M059J (cell line): ENCODE measurements at regions not wholly inside any gene's neighbourhood (a gene's known extent, or its start where the extent isn't known, plus 50 kb on each side); places are given as distances from the start of the nearest gene placed in this dataset.
A peak's percentile ranks its signal among the peaks of the same experiment; 100 is the strongest.

Experiments
- DNase-seq: peaks from one replicate; pipeline ENCODE4 v3.0.0-alpha.2; 2012; ENCODE audit warnings: low read depth

DNA sequence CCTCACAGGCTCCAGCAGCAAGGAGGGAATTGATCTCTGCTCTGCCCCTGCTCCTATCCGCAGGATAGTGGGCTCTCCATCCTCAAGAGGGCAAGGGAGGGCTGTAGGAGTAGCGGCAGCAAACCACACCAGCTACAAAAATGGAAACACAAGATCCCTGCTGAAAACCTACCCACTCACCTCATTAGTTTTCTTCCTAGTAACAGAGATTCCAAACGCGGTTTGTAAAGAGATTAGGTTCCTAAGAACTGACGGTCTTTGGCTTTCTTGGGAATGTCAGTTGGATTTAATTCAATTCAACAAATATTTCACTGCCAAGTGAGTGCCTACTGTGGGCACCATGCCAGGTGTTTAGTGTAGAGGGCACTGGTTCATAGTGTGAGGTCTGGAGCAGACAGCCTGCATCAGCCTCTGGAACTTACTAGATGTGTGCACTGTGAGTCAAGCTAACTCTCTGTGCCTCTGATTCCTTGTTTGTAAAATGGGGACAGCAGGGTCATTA lies 84.7 kb downstream of the MRPL46 start:
- peak; percentile 73 for DNase-seq

DNA sequence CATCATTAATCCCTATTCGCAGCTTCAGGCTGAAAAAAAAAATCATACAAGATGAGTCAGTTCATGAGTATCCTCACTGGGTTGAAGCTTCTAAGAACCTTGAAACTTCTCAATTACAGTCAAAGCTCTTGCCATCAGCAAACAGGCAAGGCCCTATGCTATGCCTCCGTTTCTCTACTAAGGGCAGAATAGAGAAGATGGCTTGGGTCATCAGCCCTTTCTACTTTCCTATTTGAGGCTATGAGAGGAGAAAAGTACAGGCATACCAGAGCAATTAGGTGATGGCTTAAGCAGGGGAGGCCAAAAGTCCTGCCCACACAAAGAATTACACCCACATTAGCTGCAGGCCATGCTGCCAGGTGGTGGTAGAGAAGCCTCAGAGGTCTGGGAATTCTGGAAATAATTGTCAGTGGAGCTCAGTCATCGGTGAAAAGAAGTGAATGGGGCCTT lies 89.0 kb downstream of the MRPL46 start:
- peak; percentile 43 for DNase-seq

DNA sequence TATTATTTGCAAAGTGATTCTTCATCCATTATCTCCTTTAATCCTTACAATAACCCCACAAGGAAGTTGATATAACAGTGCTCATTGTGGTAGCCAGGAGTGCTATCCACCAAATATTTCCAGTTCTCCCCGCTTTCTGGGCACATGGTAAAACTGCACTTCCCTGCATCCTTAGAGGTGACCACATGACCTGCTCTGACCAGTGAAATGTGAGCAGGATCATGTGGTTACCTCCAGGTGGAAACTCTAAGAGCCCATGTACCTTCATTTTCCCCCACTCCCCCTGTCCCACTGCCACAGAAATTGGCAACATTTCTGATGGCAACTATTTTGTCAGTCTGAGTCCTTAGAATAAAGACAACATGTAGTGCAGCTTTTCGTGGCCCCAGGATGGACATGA lies 89.7 kb downstream of the MRPL46 start:
- DNase-seq: no peak

DNA sequence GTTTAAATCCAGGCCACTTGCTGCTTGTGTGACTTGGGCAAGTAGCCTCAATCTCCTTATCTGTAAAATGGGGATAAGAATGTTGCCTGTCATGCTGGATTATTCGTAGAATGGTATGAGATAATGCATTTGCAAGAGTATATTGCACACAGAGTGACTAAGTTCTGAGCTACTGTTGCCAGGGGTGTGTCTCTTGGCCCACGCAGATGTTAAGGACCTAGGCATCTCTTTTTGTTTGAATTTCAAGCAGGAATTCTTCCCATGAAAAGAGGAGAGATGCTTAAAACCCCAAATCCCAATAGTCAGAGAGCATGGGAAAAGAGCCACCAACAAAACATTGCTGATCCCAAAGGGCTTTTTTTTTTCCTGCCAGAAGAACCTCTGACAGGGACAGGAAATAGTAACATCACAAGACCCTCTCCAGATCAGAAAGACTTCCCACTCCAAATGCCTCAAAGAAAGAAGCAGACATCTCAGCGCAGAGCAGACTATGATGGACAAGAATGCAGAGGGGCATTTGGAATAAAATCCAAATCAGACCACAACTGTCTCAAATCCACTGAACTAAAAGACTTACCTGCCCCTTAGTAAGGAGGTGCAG lies 90.5 kb downstream of the MRPL46 start:
- DNase-seq: no peak

DNA sequence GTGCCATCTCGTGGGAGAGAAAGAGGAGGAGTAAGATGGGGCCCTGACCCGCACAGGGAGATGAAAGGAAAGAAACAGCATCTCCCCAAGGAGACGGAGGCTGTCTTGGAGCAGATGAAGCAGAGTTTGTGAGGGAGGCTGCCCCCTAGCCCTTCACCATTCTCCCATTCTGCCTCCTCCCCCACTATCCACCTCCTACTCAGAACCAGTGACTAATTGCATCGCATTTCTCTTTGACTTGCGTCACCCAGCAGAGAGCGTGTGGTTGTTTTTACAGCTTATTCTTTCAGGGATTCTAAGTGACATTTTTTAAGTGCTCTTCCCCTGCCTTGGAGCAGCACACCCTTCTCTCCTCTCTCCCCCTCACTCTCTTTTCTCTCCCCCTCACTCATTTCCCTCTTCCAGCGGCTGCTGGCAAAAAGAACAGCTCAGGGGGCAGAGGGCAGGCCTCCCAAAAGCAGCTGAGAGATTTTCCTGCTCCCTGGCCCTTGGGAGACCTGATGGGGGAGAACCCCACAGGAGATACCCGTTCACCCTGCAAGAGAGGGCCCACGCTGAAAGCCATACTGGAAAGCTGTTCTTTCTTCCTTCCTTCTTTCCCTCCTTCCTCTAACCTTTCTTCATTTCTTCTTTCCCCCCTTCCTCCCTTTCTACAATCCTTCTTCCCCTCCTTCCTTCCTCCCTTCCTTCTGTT lies 91.8 kb downstream of the MRPL46 start:
- DNase-seq: peak; percentile 63

DNA sequence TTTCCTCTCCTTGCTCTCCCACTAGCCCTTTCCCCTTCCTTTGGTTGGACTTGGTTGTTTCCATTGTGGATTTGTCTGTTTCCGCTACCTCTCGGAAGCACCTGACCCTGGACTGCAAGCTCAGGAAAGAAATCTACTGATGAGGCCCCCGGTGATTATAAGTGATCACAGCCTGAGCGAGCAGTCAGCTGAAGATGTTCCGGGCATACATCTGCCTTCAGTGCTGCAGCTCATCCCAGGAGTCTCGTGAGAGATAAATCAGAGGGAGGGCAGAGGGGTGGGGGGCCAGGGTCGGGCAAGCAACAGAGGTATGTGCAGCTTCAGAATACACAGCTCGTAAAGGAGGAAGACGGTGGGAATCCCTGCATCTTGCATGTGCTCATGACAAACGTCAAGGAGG lies 102.1 kb downstream of the MRPL46 start:
- DNase-seq: no peak

DNA sequence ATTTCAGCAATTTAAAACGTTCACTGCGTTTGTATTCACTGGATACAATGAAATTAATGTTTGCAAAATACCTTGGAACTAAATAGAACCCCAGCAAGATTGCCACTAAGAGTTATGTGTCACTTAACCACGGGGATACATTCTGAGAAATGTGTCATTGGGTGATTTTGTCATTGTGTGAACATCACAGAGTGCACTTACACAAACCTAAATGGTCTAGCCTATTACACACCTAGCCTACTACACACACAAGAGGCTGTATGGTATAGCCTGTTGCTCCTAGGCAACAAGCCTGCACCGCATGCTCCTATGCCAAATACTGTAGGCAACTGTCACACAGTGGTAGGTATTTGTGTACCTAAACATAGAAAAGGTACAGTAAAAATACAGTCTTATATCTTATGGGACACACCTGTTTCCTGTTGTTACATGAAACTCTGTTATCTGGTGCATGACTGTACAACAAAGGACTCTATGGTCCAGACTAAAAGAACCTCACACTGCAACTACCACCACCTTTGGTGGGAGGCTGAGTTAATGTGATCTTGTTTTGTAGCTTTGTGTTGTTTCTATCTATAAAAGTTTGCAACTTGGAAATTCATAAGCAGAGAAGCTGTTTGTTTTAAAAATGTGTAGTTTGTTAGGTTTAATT lies 92.2 kb upstream of the NTRK3 start:
- no peak for DNase-seq

DNA sequence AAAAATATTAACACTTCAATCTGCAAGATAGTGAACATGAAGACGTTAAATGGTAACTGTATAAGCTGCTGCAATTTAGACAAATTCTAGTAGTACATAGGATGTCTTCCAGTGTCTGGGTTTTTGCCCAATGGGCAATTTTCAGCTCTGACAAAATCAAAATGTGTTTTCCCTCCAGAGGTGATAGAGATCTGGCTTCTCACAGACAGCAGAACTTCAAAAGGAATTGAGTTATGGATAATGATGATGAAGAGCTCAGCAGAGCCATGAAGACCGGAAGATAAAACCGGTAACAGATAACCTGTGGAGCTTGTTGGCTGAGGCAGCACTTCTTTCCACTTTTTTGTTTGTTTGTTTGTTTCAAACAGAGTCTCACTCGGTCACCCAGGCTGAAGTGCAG lies 89.4 kb upstream of the NTRK3 start:
- no peak for DNase-seq

DNA sequence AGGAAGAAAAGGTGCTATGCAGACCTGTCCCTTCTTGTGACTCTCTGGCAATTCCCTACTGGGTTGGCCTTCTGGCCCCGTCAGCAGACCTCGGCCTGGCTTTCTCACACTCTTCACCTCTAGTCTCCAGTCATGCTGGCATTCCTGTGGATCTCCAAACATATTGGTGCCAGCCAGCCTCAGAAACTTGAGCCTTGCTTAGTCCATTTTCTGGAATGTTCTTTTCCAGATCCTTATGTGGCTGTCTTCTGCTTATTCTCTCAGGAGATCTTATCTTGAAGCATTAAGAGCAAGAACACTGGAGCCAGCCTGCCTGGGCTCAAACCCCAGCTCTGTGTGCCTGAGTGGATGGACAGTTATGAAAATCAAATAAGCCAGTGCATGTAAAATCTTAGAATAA lies 88.2 kb upstream of the NTRK3 start:
- no peak for DNase-seq

DNA sequence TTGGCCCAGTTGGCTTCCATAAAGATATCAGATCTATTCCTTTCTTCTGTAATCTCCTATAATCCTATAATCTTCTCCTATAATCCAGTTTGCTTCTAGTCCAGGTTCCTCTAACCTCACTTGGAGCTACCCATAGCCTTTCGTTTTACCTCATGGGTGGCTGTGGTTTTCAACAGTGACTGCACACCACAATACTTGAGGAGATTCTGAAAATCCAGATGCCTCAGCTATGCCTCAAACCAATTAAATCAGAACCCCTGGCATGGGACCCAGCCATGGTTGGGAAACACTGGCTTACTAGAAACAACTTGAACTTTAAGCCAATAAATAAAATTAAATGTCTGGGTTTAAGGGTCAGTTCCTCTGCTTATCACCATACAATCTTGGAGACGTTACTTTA lies 86.1 kb upstream of the NTRK3 start:
- peak; percentile 36 for DNase-seq

DNA sequence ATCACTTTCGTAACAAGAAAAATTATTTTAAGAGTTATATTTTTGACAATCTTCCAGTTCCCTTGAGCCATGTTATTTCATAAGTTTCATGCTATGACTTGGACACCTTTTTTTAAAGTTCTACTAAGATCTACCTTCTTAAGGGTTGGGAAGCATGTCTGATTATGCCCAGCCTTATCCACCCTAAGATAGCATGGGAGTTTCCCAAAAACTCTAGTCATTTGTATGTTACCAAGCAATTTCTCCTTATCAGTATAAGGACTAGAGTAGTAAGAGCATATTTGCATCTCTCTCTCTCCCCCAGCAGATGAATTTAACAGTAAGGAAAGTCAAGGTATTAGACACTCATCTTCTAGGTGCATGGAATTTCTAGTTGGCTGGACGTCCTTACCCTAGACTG lies 85.1 kb upstream of the NTRK3 start:
- no peak for DNase-seq

DNA sequence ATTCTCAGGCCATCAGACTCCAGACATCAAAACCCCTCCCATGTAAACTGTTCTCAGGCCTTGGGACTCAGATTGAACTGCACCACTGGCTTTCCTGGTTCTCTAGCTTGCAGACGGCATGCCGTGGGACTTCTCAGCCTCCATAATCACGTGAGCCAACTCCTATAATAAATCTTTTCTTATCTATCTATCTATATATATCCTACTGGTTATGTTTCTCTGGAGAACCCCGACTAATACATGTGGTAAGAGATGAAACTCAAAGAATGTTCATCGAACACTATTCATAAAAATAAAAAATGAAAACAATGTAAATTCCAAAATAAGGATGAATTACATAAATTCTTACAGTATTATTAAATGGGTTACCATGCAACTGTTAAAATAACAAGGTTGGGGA lies 84.5 kb upstream of the NTRK3 start:
- no peak for DNase-seq

DNA sequence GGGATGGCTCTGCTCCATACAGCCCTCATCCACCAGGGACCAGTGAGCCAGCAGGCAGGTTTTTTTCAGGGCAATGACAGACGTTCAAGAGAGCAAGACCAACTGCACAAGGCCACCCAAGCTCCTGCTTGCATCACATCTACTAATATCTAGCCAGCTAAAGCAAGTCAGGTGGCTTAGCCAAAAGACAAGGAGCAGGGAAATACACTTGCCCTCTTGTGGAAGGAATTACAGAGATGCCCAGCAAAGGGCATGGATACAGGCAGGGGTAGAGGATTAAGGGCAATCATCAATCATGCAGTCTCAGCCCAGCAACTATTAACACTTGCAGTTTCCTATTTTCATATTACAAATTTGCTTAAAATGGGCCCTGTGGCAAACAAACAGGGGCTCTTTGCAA lies 81.5 kb upstream of the NTRK3 start:
- DNase-seq: peak; percentile 6

DNA sequence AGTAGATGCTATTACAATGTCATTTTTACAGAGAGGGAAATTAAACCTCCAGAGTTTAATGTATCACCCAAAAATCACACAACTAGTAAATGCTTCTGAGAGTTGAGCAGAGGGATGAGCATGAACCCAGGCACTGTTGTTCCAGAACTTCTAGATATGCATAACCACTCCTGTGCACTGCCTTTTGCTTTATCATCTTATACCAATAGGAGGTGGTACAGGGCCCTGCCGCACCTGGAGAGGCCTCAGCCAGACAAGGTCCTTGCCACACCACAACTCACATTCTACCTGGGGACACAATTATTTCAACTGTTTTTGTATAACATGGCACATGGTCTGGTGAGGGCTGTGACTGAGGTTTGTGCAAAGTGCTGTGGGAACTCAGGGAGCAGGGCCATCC lies 78.5 kb upstream of the NTRK3 start:
- no peak for DNase-seq

DNA sequence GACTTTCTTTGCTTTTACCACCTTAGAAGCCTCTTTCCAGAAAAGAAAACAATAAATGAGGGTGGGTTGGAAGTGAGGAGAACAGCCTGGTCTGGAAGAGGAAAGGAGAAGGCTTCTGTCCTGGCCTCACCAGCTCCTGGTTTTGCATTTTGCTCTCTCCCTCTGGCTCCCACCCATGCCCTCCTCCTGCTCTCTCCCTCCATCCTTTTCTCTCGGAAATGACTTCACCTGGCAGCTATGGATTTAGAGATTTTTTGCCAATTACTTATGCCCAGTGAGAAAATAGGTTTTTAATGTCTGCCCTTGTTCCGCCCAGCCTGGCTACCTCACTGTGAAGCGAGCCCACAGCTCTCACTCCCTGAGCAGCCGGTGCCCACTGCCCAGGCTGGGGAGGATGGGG lies 77.9 kb upstream of the NTRK3 start:
- peak; percentile 53 for DNase-seq

DNA sequence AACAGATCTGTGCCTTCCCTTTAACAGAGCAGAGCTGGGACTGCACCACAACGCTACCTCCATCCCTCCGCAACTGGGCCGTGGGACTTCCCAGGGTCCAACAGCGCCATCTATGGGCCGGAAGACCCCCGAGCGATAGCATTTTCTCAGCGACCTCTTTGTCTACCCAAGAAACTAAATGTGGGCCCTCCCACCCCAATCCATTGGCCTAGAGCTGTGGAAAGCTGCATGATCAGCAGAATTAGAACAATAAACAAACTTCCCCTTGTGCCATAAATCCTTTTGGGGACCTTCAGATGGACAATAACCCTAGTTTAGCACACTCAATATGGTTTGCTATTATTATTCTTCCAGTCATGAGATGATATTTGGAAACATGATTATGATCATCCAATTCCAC lies 74.8 kb upstream of the NTRK3 start:
- peak; percentile 43 for DNase-seq

DNA sequence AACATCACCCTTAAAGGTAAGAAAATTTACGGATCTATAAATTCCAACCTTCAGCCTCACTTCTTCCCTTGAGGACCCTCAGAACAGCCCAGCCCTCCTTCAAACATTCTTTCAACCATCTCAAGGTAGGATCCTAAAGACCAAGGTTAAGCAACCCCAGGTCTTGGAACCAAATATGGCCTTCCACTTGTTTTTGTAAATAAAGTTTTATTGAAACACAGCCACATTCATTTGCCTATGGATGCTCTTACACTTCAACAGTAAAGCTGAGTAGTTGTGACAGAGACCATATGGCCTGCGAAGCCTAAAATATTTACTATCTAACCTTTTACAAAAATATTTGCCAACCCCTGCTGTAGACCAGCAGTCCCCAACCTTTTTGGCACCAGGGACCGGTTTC lies 70.4 kb upstream of the NTRK3 start:
- DNase-seq: no peak

DNA sequence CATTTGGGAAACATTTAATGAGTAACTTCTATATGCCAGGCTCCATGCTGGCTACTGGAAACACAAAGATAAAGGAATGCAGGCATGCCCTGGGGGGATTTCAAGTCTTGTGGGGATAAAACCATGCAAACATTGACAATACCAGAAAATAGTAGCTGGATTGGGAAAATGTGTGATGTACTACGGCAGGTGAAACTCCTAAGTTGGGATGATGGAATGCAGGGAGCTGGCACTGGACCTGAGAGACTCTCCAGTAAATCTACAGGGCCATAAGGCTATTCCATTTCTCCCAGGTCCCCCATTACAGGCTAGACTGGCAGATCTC lies 68.2 kb upstream of the NTRK3 start:
- DNase-seq: no peak

DNA sequence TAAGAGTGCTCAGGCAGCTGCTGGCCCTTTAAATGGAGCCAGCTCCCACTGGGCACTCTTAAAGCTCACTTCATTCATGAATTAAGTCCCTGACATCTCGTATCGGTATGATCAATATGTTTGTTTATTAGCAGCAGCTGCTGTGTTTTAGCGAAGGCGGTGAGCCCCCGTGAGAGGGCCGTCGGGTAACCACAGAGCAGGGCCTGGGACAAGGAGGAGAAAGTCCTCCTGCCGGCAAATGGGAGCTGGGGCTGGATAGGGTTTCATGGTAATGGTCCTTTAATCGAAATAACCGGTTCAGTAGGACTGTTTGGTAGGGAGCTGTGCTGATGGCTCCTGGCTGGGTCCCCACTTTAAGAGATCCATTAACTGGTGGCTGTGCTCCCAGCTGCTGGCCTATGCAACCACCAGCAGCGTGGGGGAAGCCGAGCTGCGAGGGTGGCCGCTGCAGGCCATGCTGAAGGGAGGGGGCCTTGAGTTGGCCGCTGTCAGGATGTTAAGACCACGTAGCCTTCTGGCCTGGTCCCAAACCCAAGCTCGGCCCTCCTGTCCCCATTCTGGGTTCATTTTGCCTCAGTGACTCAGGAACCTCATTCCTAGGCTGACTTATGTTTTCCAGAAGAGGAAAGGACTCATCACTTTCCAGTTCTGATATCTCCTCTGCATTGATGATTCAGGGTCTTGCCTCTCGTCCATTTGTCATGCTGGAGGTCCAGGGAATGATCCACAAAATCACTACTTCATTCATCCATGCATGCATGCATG lies 67.6 kb upstream of the NTRK3 start:
- peak; percentile 42 for DNase-seq

DNA sequence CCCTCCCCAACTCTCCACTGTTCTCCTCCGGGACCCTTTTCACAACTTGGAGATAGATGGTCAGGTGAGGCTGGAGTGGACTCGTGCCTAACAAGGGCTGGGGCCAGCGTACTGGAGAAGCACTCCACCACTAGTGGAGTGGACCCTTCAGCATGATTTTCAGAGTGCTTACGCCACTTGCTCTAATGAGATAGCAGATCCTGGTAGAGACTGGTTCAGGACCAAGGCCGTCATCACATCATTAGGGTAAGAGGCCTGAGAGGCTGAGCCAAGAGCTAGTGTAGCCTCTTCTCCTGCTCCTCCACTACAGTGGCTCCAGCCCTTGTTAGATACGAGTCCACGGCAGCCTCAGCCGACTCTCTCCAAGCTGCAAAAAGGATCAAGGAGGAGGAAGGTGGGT lies 66.9 kb upstream of the NTRK3 start:
- DNase-seq: no peak

DNA sequence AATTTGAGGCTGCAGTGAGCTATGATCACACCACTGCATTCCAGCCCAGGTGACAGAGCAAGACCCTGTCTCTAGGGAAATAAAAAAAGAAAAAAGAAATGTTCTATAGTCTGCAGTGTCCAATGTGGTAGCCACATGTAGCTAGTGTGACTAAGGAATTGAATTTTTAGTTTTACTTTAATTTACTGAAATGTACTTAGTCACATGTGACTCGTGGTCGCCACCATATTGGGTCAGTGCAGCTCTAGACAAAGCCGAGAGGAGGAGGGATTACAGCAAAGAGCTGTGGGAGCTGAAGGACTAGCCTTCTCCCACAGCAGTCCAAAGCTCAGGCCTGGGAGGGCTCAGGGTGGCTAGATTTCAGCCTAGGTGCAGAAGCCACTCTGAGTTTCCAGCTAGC lies 65.9 kb upstream of the NTRK3 start:
- DNase-seq: no peak

DNA sequence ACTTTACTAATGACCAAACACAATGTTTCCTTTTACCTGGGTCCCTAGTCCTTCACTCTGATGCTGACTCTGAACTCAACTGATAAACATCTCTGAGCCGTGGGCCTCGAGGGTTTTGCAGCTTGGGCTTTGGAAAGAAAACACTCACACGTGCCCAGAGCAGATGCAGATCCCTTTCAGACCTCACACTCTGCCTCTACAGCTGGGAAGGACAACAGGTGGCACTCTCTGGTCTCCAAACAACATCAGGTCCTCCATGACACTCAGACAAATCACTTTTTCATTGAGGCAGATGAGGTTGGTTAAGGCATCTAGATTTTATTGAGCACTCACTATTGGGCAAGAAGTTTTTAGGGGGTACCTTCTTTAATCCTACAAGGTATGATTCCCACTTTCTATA lies 64.7 kb upstream of the NTRK3 start:
- no peak for DNase-seq

DNA sequence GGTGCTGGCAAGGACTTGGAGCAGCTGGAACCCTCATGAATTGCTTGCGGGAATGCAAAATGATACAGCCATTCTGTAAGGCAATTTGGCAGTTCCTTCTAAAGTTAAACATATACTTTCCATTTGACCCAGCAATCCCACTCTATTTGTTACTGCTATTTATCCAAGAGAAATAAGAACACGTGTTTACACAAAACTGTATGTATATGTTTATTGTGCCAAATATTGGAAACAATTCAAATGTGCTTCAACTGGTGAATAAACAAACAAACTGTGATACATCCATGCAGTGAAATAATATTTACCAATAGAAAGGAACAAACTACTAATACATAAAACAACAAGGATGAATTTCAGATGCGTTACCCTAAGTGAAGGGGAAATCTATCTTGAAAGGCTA lies 60.0 kb upstream of the NTRK3 start:
- no peak for DNase-seq
